ENCODE measurements at regions not wholly inside any gene's neighbourhood (a gene's known extent, or its start where the extent isn't known, plus 50 kb on each side); places are given as distances from the start of the nearest gene placed in this dataset.

DNA sequence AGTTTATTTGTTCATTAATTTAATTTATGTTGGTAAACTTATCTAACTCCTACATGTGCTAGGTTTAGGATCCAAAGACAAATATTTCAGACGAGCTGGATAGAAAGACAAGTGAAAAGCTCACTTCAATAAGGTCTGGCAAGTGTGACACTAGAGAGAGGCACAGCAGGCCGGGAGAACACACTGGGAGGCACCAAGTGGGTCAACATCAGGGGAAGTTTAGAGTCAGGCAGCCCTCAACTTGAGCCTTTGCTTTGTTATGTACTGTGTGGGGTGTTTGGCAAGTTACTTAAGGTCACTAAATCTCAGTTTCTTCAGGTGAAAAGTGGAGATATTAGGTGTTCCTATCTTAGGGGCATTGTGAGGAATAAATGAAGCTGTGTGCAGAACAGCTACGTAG is 214.4 kb downstream of the PCSK1 start:
- POLR2A ChIA-PET: no interaction called here
- TF ChIP-seq FOXJ3 (CRISPR knock-in tag; IDR thresholded peaks at IDR 0.05) (no peak), GATA2 (CRISPR knock-in tag; IDR thresholded peaks at IDR 0.05) (no peak), NRF1 (IDR thresholded peaks at IDR 0.05; ENCODE audit: low read depth, low read length) (no peak), MXI1 (IDR thresholded peaks at IDR 0.05; ENCODE audit: low read depth, low read length) (no peak), TAF1 (IDR thresholded peaks at IDR 0.05; ENCODE audit: borderline replicate concordance, low read depth, low read length) (no peak), SMC3 (IDR thresholded peaks at IDR 0.05; ENCODE audit: low read depth, low read length) (no peak), RFX5 (IDR thresholded peaks at IDR 0.05; ENCODE audit: low read length) (no peak), GABPA (IDR thresholded peaks at IDR 0.05; ENCODE audit: low read depth) (no peak), FOXM1 (IDR thresholded peaks at IDR 0.05; ENCODE audit: low read depth) (no peak), JUND (IDR thresholded peaks at IDR 0.05) (no peak), MEF2A (IDR thresholded peaks at IDR 0.05; ENCODE audit: borderline replicate concordance, low read depth) (no peak), PBX3 (IDR thresholded peaks at IDR 0.05) (no peak), CHD2 (IDR thresholded peaks at IDR 0.05; ENCODE audit: low read length, partially characterized antibody) (no peak), YY1 (IDR thresholded peaks at IDR 0.05; ENCODE audit: low read depth) (no peak), ELF1 (IDR thresholded peaks at IDR 0.05) (no peak), POLR2AphosphoS5 (IDR thresholded peaks at IDR 0.05; ENCODE audit: low read depth, low read length) (no peak)
- TF ChIP-seq, protein P1, sequence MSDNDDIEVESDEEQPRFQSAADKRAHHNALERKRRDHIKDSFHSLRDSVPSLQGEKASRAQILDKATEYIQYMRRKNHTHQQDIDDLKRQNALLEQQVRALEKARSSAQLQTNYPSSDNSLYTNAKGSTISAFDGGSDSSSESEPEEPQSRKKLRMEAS (IDR thresholded peaks at IDR 0.05; ENCODE audit: low read depth): no peak
- TF ChIP-seq, protein P2, sequence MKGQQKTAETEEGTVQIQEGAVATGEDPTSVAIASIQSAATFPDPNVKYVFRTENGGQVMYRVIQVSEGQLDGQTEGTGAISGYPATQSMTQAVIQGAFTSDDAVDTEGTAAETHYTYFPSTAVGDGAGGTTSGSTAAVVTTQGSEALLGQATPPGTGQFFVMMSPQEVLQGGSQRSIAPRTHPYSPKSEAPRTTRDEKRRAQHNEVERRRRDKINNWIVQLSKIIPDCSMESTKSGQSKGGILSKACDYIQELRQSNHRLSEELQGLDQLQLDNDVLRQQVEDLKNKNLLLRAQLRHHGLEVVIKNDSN (IDR thresholded peaks at IDR 0.05; ENCODE audit: borderline replicate concordance, low read depth): no peak
- TF ChIP-seq, protein P3, sequence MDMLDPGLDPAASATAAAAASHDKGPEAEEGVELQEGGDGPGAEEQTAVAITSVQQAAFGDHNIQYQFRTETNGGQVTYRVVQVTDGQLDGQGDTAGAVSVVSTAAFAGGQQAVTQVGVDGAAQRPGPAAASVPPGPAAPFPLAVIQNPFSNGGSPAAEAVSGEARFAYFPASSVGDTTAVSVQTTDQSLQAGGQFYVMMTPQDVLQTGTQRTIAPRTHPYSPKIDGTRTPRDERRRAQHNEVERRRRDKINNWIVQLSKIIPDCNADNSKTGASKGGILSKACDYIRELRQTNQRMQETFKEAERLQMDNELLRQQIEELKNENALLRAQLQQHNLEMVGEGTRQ (IDR thresholded peaks at IDR 0.05; ENCODE audit: borderline replicate concordance, low read depth, low read length): no peak
- TF ChIP-seq, protein P4, sequence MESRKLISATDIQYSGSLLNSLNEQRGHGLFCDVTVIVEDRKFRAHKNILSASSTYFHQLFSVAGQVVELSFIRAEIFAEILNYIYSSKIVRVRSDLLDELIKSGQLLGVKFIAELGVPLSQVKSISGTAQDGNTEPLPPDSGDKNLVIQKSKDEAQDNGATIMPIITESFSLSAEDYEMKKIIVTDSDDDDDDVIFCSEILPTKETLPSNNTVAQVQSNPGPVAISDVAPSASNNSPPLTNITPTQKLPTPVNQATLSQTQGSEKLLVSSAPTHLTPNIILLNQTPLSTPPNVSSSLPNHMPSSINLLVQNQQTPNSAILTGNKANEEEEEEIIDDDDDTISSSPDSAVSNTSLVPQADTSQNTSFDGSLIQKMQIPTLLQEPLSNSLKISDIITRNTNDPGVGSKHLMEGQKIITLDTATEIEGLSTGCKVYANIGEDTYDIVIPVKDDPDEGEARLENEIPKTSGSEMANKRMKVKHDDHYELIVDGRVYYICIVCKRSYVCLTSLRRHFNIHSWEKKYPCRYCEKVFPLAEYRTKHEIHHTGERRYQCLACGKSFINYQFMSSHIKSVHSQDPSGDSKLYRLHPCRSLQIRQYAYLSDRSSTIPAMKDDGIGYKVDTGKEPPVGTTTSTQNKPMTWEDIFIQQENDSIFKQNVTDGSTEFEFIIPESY (IDR thresholded peaks at IDR 0.05; ENCODE audit: borderline replicate concordance, low read depth): no peak
- Histone ChIP-seq H3K4me1 (ENCODE audit: control insufficient read depth in 1 of 2, insufficient read depth in 2 of 2, low read depth in 1 of 2, low read length in 1 of 2) (peaks cover 0 to 26% of the 10 kb centered on the region in 2 experiments; a peak in 1 of 4 replicates), H3K9me3 (no peaks in the 10 kb centered on the region), H3K9ac (no peak overlapping the region), H3K9me2 (no peaks in the 10 kb centered on the region), H3K27me3 (ENCODE audit: insufficient read depth) (no peaks in the 10 kb centered on the region), H3K27ac (ENCODE audit: low read depth in 2 of 2, low read length in 1 of 2) (peak overlapping the region in 1 of 2 experiments; percentile 93; a peak in 1 of 4 replicates), H3K4me2 (no peak overlapping the region), H3K4me3 (ENCODE audit: low read depth in 2 of 2, low read length in 1 of 2) (no peak overlapping the region), H3F3A (replicated peaks; ENCODE audit: insufficient read depth) (peaks cover 29% of the 10 kb centered on the region), H4K20me1 (ENCODE audit: insufficient read depth) (no peaks in the 10 kb centered on the region), H2AFZ (ENCODE audit: low read depth) (no peak overlapping the region), H3K79me2 (ENCODE audit: insufficient read depth) (no peaks in the 10 kb centered on the region), H3K36me3 (replicated peaks in 1 of 2; ENCODE audit: control insufficient read depth in 1 of 2, insufficient read depth in 2 of 2, low read length in 1 of 2) (no peaks in the 10 kb centered on the region)
- DNase-seq: no peak
- WGBS (ENCODE audit: low lambda C conversion rate): 89% methylated on average over 3 of the region's 3 CpGs
- CTCF ChIA-PET: no interaction called here

All from SK-N-SH (cell line).